Erythroblast (primary cell): ENCODE measurements at regions not wholly inside any gene's neighbourhood (a gene's known extent, or its start where the extent isn't known, plus 50 kb on each side); places are given as distances from the start of the nearest gene placed in this dataset.
A peak's percentile ranks its signal among the peaks of the same experiment; 100 is the strongest.

Experiments
- DNase-seq, 2 experiments: peaks; one replicate each; lab custom pipeline; 2025; lab: John Stamatoyannopoulos, UW
- GATA1 ChIP-seq: IDR thresholded peaks from 2 replicates; pipeline ENCODE4 v1.6.1; 2011; ENCODE audit warnings: low read depth, mild to moderate bottlenecking, control low read depth, low read length, moderate library complexity
- POLR2A ChIP-seq: IDR thresholded peaks from 2 replicates; pipeline ENCODE4 v1.6.1; 2011; ENCODE audit warnings: mild to moderate bottlenecking, low read length

DNA sequence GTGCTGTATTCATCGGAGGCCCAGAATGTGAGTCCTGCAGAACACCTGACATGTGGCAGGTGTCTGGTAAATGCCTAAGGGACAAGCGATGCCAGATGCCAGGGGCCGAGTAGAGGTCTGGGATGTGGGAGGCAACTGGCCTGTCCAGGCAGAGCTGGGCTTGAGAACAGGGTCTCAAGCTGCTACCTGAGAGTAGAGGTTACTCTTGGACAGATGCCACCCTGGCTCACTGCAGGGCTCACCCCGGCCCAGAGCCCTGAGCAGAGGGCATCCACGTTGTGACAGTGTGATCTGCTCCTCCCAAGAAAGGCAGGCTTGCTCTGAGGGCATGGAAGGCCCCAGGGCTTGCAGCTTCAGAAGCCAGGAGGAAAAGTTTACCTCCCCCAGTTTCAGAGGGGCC lies 692.0 kb upstream of the ID2 start:
- DNase-seq = no peak
- TF ChIP-seq POLR2A (no peak), GATA1 (no peak)

DNA sequence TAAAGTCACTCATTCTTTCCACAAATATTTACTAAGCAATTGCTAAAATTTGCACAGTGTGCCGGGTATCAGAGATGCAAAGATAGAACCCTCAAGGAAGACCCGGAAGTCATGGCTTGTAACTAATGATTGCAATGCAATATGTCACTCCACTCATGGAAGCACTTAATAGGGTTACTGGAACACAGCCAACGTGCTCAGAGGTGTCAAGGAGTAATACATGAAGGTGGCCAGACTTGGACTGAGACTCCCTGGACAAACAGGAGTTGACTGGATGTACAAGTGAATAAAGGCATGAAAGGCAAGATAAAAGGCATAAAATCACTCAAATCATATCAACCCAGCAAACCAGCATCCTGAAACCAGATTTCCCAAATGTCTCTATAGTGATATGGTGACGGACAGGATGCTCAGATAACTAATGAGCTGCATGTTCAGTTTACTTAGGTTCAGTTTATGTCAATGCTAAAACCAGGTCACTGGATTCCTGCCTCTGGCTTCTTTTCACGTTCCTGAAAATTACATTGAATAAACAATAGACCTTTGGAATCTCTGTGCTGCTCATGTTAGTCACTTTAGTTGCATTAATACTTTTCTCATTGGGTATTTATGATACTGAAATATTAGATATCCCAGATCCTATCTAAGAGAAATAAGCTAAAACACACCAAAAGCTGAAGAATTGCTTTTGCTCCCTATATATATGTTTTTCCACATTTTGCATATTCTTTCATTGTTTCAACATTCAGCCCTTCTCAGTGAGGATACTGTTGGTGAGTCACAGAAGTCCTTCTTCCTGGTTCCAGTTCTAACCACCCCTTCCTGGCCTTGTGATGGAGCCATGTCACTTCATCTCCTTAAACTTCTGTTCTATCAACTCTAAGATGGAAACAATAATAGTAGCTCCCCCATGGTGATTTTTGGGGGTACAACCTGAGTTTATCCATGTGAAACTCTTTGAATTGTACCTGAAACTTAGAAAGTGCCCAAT lies 688.9 kb upstream of the ID2 start:
- TF ChIP-seq GATA1 (no peak), POLR2A (no peak)
- DNase-seq = peak; percentile 11 to 24

DNA sequence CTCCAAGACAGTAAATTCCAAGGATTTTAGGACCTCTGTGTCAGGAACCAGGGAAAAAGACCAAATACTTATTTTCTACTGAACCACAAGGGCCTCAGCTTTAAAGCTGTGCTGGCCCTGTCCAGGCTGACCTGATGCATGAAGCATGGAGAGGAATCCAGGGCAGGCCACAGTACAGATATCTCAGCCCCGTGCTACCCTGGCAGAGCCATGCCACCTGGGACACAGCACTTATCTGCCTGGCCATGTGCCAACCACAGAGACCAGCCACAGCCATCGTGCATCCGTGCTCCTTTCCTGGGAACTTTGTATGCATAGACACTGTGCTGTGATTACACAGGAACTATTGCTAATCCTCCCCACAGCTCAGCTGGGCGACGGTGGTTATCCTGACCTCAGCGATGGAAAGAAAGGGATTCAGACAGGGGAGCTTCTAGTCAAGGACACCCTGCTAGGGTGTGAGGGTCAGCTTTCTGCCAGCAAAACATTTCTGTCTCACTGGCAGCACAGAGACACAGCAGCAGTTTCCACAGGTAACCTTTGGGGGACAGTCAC lies 687.4 kb upstream of the ID2 start:
- no peak for DNase-seq
- TF ChIP-seq POLR2A (no peak), GATA1 (no peak)

DNA sequence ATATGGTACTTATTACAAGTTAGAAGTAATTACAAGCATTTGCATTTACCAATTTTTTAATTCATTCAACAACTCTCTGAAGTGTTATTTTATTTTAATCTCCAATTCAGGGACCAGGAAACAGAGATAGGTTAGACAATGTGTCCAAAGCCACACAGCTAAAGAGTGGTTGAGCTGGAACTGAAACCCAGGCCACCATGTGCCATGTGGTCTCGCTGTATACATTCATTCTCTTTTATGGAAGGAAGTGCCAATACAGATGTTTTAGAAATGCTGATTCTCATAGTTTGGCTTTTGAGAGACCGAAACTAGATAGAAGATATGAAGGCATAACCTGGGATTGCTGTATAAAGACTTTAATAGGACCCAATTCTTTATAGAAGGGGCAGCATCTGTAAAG lies 684.6 kb upstream of the ID2 start:
- no peak for DNase-seq
- TF ChIP-seq GATA1 = no peak
- TF ChIP-seq POLR2A = no peak

DNA sequence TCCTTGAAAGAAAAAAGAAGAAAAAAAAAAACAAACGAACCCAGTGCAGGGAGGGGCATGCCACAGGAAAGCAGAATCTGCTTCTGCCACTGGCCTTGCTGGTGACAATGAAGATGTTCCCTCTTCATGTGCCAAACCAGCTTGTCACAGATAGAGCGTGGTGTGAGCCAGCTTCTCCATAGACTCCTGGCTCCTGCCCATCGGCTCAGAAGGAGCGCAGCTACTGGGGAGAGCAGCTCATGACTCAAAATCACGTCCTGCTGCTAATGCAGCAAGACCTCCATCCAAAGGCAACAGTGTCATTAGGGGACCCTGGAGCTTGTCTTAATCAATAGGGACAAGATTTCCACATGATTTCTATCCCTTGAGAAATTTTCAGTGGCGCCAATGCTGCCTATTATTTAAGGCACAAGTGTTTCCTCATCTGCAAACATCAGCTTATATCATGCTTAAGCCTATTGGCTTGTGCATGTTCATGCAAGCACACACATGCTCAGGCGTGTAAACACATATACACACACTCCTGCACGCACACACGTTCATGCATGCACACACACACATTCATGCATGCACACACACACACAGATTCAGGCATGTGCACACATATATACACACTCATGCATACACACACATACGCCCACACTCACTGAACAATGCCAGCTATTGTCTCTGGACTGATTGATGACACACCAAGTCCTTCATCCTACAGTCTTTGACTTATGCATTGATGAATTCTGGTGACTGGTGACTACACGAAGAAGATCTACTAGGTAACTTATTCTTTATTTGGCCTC lies 682.0 kb upstream of the ID2 start:
- DNase-seq = no peak
- TF ChIP-seq GATA1 = no peak
- TF ChIP-seq POLR2A = no peak

DNA sequence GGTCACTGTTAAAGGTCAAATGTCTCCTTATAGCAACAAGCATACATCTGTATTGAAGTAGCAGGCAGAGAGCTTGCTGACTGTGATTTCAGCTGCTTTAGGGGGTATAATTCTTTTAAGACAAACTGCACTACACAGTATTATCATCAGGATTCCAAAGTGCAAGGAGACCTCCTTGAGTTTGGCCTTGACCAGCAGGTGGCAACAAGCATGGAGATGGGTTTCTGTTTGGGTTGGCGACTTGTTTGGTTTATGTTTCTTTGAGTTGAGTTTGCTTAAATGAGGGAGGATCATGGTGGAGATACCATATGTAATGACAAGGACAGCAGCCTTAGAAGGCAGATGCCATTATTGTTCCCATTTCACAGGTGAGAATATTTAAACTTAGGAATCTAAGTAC lies 681.0 kb upstream of the ID2 start:
- peak; percentile 49 to 68 for DNase-seq
- no peak for TF ChIP-seq POLR2A
- no peak for TF ChIP-seq GATA1

DNA sequence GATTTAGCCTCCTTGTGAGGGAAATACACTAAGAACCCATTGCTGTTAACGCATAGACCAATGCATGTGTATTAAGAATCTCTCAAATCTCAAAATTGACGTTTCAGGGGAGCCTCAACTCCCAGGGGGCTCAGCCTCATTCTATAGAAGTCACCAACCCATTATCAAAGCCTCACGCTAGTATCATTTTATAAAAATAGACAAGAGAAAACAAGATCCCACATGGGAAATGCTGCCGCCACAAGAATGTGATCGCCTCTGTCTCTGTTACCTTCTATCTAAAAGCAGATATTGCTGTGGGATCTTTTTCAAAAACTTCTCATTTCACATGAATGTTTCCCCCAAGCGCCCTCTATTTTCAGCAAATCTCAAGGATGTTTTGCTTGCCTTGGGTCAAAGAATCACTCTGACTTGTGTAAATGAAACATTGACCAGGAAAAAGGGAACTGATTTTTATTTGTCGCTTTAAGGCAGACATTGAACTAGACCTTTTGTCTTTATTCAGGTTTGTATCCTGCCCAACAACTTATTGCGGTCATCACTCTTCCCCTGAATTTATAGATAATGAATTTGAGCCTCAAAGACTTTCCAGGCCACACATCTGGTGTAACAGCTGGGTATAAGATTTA lies 679.0 kb upstream of the ID2 start:
- no peak for TF ChIP-seq POLR2A
- TF ChIP-seq GATA1 = no peak
- no peak for DNase-seq

DNA sequence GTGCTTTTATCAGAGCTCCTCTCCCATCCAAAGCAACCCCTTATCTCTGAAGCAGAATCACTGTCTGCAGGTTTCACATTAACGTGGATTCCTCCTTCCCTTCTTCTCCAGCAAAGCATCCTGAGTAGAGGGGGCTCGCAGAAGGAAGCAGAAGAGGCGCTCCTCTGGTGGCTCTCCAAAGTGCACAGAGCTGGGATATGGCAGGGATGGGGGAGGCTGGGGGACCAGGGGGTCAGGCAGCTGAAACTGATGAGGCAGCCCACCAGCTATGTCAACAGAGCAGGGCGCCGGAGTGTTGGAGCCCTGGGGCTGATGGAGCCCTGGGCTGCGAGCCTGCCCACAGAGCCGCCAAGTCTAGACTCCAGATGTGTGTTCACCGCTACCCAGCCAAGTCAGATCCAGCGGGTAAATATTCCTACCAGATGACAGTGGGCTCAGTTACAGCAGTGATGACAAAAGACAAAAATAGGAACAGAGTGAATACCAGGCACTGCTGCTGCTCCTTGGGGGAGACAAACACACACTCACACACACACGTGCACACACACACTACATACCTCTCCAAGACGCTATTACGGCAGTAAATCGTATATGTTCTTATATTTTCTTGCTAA lies 678.3 kb upstream of the ID2 start:
- no peak for TF ChIP-seq GATA1
- no peak for TF ChIP-seq POLR2A
- DNase-seq = peak in 1 of 2 experiments; percentile 55

DNA sequence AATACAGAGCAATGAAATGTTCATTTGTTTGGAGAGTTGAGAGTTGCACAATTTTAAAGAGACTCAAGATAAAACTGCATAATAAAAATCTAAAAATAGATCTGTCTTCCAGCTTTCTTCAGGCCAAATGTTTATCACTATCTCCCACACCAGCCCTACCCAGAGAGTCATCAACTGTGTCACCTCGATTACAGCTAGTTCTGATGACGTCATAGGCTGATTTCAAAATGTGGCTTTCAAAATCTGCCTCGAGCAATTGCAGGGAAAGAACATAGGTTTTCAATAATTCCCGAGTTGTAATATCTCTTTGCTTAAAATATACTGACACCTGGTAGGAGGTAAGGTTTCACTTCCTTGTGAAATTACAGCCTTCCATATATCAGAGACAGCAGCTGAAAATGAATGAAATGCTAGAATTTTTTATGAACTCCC lies 677.6 kb upstream of the ID2 start:
- peak; percentile 96 to 97 for DNase-seq
- TF ChIP-seq GATA1 = peak; percentile 30
- TF ChIP-seq POLR2A = no peak

DNA sequence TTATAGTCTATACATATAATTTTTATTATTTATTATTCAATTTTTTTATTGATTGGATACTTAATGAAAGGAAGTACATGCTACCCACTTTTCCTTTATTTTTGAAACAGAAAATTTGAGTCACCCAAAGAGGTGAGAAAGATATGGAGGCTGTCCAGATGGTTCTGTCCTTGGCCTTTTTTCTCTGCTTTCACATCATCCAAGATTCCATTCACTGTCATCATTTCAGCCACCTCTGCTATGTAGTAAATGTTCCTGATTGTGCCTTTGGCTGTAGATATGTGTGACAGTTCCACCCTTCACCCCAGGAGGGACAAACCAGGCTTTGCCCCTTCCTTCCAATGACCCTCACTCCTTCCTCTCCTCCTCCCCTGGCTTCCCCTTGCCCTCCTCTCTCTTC lies 675.7 kb upstream of the ID2 start:
- TF ChIP-seq GATA1 (no peak), POLR2A (no peak)
- DNase-seq = peak in 1 of 2 experiments; percentile 44

DNA sequence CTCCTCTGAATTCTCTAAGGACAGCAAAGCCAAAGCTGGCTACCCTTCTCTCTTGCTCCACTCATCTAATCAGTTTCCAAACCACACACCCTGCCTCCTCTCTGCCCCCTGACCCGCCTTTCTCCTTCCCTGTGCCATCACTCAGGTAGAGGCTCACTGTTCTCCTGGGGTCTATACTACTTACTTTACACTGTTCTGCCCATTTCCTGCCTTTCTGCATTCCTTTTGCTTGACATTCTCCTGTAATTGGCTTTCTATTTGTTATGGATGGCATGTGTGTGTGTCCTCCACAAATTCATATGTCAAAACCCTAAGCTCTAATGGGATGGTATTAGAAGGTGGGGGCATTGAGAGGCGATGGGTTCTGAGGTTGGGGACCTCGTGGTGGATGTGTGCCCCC lies 675.2 kb upstream of the ID2 start:
- DNase-seq = no peak
- TF ChIP-seq POLR2A = no peak
- no peak for TF ChIP-seq GATA1

DNA sequence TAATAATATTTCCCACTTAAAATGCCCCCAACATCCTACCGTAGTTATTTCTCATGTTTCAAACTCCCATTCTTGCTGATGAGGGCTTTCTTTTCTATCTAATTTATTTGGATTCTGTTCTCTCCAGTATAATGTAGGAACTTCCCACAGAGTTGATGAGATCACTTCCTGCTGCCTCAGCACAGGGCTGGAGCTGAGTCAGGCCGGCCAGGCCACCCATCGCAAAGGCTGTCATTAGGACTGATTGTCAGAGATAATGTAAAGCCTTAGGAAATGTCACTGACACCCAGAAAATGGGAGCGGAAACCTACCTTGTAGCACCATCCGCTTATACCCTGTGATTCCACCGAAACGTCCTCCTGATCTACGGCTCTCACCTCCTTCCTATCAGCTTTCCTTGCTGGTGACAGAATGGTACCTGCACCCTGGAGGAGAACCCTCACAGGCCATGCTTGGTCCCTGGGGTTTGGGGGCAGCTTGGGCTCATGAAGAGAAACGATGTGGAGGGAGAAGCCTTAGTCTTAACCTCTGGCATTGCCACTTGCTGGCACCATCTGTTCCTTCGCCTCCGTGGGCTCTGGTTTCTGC lies 672.8 kb upstream of the ID2 start:
- DNase-seq = peak; percentile 45 to 82
- no peak for TF ChIP-seq POLR2A
- no peak for TF ChIP-seq GATA1
